Activated CD8-positive, alpha-beta memory T cell treated with anti-CD3 and anti-CD28 coated beads for 4 hours (primary cell): ENCODE measurements at regions not wholly inside any gene's neighbourhood (a gene's known extent, or its start where the extent isn't known, plus 50 kb on each side); places are given as distances from the start of the nearest gene placed in this dataset.
"Not testable (repeated sequence)": the region's sequence is repeated elsewhere in the genome, so short reads cannot be mapped to it uniquely, and the experiment has no call there.

Source experiments
- DNase-seq, 2 donors: peaks; one replicate each; pipeline ENCODE4 v3.0.0-alpha.2; 2020; ENCODE audit warnings: low read depth in 2 of 2

DNA sequence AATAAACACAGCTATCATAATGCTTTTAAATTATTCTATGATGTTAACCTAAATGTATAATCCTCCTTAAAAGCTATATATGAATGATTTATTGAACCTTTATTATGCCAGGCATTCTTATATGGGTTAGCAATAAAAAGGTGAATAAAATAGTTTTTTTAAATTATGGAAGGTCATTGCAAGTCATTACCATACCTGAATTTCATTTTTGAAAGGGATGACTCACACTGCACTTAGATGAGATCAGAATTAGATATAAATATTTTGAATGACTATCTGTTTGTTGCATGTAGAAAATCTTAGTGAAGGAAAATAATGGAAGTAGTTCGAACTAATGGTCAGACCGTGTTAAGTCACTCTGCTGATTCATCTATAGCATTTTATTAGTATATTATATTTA is 822.3 kb downstream of the LUZP2 start:
- DNase-seq, result no peak

DNA sequence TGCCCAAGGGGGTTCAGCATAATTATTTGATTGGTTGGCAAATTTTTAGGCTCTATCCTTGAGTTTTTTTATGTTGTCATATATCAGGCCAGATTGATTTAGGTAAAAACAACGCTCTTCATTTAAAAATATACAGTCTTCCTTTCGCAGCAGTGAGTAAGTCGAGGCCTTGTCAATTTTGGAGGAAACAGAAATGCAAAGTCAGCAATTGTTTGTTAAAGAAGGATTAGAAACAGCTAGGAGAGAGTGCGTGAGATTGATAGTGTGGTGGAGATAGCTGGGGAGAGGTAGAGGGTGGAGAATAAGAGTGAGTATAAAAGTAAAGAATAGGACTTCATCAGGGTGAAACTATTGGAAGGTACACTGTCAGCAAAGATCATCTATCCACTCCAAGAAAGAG is 830.8 kb downstream of the LUZP2 start:
- DNase-seq, result no peak

DNA sequence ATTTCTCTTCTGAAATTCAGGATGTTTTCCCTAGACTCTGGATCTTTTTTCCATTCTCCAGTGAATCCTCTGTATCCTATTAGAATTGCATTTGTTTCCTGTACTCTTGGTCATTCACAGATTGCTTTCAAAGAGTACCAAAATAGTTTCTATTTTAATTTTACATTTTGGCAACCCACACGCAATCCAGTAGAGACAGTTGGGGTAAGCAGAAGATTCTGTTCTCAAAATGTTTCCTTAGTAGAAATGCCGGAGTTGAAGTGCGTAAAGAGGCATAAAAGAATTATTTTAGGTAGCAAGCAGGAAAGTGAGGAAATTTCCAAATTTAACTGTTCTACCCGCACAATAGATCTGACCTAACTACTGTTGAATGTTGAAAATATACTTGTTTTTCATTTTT is 842.4 kb downstream of the LUZP2 start:
- no peak for DNase-seq

DNA sequence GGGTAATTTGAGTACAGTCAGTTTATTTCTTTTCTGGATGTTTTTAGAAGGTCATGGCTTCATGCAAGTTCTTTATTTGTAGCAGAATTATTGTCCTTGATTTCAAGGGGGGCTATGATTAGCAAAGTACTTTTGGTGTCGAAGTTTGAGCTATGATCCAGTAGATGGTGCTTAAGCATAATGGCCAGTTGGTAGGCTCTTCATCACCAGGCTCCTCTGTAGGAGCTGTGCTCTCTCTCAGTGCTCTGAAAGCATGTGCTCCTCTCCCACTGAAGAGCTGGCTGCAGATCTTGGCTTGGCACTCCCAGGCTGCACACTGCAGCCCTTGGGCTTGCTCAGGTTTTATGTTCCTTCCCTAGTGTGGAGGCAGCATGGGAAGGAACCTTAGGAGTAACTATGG is 852.7 kb downstream of the LUZP2 start:
- DNase-seq, result no peak

DNA sequence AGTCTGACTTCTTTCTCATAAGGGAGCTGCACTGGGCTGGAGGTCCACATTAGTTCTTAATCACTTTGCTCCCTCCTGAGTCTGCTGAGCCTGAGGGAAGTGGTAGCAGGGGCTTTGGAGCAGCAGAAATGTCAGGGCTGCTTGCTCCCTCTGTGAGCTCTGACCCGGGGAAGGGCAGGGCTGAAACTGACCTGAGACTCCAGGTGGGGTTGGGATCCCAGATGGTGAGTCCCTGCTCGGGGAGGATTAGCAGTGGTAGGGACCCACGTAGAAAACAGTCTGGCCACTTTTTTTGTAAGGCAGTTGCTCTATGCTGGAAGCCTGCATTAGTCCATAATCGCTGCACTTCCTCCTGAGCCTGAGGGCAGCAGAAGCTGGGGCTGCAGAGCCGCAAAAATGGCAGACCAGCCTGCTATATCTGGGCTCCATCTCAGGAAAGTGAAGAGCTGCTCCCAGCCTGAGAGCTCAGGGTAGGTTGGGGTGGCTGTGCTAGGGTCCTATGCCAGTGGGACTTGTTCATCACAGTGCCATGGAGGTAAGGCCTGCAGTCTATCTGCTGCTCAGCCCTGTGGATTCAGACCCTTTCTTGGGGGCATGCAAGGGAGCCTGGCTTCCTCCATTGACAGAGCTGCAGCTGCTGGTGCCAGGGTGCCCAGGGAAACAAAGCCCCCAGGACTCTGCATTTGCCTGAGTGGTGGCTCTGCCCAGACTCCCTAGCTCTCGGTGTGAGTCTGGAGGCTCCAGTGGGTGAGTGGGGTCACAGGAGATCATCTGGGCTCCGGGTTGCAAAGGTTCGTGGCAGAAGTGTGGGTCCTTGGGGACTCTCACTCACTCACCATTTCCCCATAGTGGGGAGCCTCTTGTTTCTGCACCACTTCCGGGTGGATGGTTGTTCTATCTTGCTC is 854.3 kb downstream of the LUZP2 start:
- DNase-seq, result no peak

DNA sequence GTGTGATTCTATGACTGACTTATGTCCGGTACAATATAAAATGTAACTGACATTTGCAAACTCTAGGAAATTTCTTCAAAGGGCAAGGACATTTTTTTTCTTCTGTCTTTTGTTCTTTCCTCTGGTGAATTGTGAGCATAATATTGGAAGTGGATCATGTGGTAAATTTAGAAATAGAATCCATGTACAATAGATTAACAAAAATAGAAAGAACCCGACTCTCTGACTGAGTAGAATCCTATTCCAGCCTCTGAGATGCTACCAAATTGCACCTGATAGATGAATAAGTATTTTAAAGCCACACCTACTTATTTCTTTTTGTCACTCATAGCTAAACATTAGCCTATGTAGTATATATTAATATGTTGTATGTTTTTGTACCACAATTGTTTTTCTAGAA is 860.3 kb downstream of the LUZP2 start:
- DNase-seq, result no peak

DNA sequence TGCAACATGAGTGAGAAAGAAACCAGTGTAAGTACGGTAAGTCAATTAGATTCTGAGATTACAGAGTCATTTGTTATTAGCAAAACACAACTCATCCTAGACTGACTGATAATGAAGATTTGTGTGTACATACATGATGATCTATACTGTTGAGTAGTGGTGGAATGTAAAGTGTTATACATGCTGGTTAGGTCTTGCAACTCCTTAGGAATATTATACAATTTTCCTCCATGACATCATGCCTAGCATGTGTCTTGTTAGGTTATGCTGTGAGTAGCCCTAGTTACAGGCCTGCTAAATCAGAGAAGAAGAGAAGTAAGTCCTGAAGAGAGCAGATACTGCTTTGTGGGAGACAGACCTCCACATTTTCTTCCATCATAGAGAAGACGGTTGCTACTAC is 880.6 kb downstream of the LUZP2 start:
- no peak for DNase-seq

DNA sequence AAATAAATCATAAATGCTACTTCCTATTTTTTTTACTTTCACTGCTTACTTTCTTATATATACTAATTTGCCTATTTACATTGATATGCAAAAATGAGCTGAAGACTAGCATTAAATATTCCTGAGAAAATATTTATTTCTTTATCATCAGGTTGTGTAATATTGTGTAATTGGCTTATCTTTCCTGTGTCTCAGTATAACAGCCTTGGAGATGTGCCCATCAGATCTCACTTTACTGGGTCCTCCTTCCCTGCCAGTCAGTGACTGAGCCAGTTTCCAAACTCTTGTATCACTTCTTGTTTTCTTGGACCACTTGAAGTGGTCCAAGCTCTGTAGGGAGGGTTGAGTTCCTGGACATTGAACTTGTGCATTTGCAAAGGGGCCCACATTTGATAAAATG is 900.0 kb downstream of the LUZP2 start:
- DNase-seq, result no peak

DNA sequence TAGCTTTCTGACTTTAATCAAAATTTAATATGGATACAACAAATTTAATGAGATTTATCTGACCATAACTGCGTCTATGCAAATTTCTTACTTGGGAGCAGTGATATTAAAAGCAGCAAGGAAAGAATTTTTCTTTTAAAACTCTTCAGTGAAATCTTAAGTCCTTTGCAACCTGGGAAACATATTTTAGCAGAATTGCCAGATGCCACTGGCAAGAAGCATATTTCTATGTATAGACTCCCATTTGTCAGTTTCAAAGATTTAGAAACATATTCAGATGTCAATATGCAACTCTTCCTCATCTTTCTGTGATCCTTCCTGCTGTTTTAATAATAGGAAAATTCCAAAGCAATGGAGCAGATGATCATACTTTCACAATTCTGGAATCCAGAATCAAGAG is 911.3 kb downstream of the LUZP2 start:
- DNase-seq, result no peak

DNA sequence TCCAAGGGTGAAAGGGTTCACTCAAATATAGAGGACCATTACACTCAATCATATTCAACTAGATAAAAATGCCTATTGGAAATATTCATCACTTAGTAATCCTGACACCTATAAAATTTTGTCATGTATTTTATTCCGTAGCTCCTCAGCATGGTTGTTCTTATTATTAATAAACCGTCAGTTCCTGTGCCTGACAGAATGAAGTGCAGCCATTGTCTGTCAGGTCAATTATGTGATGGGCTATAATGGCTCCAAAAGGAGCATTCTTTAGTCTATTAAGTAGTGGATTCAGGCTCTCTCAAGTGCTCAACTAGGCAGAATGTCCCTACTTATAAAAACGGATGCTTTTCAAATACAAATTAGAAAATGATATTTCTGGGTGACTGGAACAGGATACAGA is 916.1 kb upstream of the ANO3 start:
- DNase-seq, result no peak

DNA sequence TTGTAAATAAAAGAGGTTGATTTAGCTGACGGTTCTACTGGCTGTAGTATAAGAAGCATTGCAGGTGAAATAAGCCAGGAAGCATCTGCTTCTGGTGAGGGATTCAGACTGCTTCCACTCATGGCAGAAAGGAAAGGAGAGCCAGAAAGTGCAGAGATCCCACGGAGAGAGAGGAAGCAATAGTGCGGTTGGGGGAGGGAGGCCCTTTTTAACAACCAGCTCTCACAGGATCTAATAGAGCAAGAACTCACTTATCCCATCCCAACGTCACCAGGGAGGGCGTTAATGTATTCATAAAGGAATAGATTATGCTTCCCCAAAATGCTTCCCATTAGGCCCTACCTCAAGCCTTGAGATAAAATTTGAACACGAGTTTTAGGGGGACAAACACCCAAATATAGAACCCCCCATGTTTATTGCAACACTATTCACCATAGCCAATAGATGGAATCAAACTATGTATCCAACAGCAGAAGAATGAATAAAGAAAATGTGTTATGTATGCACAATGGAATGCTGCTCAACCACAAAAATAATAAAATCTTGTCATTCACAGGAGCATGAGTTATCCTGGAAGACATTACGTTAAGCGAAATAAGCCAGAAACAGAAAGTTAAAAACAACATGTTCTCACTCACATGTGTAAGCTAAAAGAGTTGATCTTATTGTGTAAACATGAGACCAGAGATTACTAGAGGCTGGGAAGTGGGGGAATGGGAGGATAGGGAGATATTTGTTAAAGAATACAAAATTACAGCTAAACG is 908.3 kb upstream of the ANO3 start:
- DNase-seq, result no peak

DNA sequence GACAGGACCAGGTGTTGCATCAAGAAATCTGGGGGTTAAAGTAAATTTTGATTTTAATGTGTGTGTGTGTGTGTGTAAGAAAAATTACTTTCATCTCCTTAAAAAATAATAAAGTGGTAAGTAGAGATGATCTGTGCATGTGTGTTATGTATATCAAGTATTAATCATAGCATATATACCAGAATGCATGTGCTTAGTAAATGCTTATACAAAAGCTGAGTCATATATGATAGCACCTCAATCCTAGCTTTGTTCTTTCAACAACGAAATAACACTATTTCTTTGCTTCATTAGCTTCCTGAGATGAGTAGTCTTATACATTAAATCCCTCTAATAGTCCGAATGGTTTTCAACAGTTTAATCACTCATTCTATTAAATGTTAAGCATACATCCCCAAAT is 899.6 kb upstream of the ANO3 start:
- DNase-seq, result no peak

DNA sequence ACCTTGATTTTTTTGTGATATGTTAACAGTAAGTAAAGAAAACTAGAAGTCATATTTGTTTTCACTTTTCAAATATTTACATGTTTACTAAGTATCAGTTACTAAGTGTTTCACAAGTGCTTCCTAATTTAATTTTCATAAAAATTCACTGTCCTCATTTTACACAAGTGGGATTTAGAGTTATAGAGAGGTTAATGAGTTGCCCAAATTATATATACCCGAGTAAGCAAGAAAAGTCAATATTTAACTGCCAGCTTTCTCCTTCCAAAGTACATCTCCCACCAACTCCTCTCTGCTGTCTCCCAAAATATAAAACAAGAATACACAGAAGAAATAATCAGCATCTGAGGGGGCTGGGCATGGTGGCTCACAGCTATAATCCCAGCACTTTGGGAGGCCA is 896.7 kb upstream of the ANO3 start:
- no peak for DNase-seq

DNA sequence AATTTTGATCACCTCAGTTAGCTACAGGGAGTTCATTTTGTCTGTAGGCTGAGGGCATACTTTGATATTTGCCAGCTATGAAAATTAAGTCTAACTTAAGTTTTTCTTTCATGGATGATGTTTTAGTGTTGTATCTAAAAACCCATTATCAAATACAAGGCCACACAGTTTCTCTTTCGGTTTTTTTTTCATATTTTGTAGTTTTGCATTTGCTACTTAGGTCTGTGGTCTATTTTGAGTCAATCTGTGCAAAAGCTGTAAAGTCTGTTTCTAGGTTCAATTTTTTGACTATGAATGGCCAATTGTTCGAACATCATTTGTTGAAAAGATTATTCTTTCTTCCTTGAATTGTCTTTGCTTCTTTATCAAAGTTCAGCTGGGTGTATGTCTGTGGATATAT is 895.6 kb upstream of the ANO3 start:
- no peak for DNase-seq

DNA sequence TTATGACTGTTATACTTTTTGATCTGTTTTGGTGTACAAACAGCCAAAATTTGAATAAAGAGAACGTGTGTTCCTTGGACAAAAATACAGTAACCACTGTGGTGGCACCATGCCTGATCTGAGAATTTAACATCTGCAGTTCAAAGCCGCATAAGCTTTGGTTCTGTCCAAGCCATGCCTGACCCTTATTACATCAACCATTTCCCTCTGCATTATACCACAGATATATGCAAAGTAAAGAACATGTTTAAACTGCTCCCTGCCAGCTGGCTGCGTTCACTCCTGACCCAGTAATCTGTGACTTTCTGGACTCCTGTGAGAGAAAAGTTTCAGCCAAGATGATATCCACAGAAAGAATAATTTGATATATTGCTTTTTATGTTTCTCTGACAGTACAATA is 890.5 kb upstream of the ANO3 start:
- DNase-seq, result no peak

DNA sequence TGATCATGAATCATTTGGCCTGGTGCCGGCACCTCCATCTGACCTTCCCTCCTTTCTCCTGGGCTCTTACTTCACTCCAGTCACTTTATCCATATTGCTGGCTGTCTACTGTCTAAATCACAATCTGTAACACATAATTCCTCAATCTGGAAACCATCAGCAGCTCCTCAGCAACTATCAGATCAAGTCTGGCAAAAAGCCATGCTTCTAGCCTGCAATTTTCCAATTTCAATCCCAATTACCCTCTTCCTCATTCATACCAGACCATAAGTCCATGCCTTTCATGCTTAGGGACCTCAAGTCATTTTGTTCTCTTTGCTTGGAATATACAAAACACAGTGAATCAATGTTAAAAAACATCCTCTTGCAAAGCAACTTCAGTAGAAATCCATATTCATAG is 882.8 kb upstream of the ANO3 start:
- DNase-seq, result no peak

DNA sequence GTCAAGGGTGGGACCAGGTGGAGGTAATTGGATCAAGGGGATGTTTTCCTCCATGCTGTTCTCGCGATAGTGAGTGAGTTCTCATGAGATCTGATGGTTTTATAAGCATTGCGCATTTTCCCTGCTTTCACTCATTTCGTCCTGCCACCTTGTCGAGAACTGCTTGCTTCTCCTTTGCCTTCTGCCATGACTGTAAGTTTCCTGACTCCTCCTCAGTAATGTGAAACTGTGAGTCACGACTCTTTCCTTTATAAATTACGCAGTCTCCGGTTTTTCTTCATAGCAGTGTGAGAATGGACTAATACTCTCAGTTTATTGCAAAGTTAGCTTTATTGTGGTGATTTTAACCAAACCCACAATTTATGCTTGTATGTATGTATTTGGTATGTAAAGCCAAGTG is 878.5 kb upstream of the ANO3 start:
- DNase-seq, result no peak

DNA sequence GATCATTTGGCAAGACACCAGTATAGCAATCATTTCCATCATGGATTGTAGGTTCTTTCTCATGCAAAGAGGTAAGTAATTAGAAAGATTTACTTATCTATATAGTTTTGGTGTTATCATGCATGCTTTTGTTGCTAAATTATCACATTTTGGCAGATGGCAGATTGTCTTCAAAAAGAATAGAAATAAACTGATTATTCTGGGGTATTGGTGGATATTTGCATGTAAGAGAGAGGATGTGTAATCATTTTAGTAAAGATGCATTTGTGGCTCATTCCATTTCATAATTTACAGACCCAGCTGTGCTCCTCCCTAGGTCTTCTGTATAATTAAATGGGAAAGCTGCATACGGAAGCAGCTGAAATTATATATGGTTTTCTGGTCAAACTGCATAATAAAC is 875.7 kb upstream of the ANO3 start:
- no peak for DNase-seq

DNA sequence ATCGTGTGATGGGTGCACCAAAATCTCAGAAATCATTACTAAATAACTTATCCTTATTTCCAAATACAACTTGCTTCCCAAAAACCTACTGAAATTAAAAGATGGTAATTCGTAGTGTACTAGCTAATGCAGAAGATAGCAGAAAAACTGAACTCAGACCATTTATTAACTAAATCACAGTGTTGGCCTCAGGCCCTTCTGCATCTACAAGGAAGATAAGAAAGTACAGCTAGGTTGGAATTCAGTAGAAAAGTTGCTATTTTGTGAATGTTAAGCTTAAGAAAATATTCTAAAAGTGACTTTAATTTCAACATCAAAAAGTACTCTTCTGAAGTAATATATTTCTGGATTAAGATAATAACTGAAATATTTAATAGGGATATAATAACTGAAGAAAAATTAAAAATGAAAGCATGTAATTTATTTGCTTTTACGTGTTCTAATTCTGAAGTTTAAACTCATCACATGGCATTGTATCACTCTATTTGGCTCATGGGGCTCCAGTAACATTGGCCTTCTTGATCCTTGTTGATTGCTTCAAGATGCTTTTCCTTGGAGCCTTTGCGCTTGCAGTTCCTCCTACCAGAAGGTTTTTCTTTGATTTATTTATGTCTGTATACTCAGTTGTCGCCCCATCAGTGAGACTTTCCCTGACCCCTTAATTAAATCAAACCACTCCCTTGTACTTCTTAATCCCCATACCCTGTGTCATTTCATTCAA is 847.9 kb upstream of the ANO3 start:
- no peak for DNase-seq

DNA sequence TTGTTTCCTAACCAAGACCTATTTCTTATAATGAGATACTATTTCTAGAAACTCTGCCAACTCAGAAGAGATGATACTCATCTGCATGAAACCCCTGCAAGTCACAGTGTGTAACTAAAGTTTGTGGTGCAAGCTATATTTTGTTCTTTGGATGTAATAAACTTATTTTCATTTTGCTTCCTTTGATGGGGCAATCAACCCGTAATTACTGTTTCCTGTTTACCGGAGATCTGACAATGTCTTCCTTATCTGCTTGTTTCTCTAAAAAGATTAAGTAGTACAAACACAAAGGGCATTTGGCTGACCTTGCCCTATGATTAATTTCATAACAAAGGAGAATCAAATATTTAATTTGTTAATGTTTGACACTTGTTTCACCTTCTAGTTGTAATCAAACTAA is 846.6 kb upstream of the ANO3 start:
- no peak for DNase-seq

DNA sequence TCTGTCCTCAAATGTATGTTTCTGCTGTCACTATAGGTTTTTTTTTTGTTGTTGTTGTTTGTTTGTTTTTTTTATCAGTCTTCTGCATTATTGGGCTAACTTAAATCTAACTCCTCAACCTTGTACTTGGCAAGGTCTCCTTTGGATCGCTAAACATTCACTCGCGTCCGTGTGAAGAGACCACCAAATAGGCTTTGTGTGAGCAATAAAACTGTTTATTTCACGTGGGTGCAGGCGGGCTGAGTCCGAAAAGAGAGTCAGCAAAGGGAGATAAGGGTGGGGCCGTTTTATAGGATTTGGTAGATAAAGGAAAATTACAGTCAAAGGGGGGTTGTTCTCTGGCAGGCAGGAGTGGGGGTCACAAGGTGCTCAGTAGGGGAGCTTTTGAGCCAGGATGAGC is 845.6 kb upstream of the ANO3 start:
- DNase-seq, result not testable (repeated sequence)

DNA sequence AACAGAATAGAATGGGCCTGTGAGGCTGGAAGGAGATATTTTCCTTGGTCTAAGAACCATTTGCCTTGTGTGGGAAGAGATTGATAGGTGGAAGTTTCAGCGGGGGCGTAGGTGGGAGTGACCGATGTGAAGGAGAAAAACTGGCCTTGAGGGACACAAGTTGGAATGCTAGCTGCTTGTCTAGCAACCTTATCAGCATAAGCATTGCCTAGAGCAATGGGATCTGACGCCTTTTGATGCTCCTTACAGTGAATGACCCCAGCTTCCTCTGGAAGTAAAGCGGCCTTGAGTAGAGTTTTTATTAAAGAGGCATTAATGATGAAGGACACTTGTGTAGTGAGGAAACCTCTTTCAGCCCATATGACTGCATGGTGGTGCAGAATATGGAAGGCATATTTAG is 843.8 kb upstream of the ANO3 start:
- not testable (repeated sequence) for DNase-seq

DNA sequence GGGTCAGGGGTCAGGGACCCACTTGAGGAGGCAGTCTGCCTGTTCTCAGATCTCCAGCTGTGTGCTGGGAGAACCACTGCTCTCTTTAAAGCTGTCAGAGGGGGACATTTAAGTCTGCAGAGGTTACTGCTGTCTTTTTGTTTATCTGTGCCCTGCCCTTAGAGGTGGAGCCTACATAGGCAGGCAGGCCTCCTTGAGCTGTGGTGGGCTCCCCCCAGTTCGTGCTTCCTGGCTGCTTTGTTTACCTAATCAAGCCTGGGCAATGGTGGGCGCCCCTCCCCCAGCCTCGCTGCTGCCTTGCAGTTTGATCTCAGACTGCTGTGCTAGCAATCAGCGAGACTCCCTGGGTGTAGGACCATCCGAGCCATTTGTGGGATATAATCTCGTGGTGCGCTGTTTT is 830.5 kb upstream of the ANO3 start:
- not testable (repeated sequence) for DNase-seq
